Smooth muscle cell (in vitro differentiated cells): ENCODE measurements at regions not wholly inside any gene's neighbourhood (a gene's known extent, or its start where the extent isn't known, plus 50 kb on each side); places are given as distances from the start of the nearest gene placed in this dataset.

Experiments
- DNase-seq: peaks from one replicate; lab custom pipeline; 2025; ENCODE audit not compliant: unreplicated experiment; lab: John Stamatoyannopoulos, UW
- H2AFZ ChIP-seq: fragments of 200-600 bp; sonication (generic); 2 replicates; pipeline ENCODE4 v1.6.0; 2016; ENCODE audit warnings: antibody characterized with exemption, low read depth, mild to moderate bottlenecking
- H3F3A ChIP-seq: fragments of 200-600 bp; sonication (generic); 2 replicates; pipeline ENCODE4 v1.6.0; 2017; ENCODE audit warnings: antibody characterized with exemption, low read depth
- H3K27ac ChIP-seq: fragments of 200-600 bp; sonication (generic); 2 replicates; pipeline ENCODE4 v1.5.1; 2016; ENCODE audit warnings: low read depth, mild to moderate bottlenecking
- H3K27me3 ChIP-seq: fragments of 200-600 bp; sonication (generic); 2 replicates; pipeline ENCODE4 v1.6.1; 2016; ENCODE audit warnings: low read depth, mild to moderate bottlenecking
- H3K36me3 ChIP-seq: fragments of 200-600 bp; sonication (generic); 2 replicates; pipeline ENCODE4 v1.5.1; 2016; ENCODE audit warnings: low read depth
- H3K4me1 ChIP-seq: fragments of 200-600 bp; sonication (generic); 2 replicates; pipeline ENCODE4 v1.5.1; 2016; ENCODE audit warnings: low read depth
- H3K4me2 ChIP-seq: fragments of 200-600 bp; sonication (generic); 2 replicates; pipeline ENCODE4 v1.6.0; 2016; ENCODE audit warnings: mild to moderate bottlenecking
- H3K4me3 ChIP-seq: fragments of 200-600 bp; sonication (generic); 2 replicates; pipeline ENCODE4 v1.5.1; 2016; ENCODE audit warnings: mild to moderate bottlenecking
- H3K79me2 ChIP-seq: fragments of 200-600 bp; sonication (generic); 2 replicates; pipeline ENCODE4 v1.6.0; 2016; ENCODE audit warnings: low read depth, mild to moderate bottlenecking
- H3K9ac ChIP-seq: fragments of 200-600 bp; sonication (generic); 2 replicates; pipeline ENCODE4 v1.6.0; 2016; ENCODE audit warnings: low read depth
- H3K9me3 ChIP-seq: fragments of 200-600 bp; sonication (generic); replicated peaks from 2 replicates; pipeline ENCODE4 v1.5.1; 2016; ENCODE audit warnings: low read depth
- H4K20me1 ChIP-seq: fragments of 200-600 bp; sonication (generic); 2 replicates; pipeline ENCODE4 v1.6.0; 2016; ENCODE audit warnings: low read depth
- CTCF ChIP-seq: fragments of 200-600 bp; sonication (generic); IDR thresholded peaks from 2 replicates; pipeline ENCODE4 v1.5.1; 2017; ENCODE audit warnings: borderline replicate concordance, mild to moderate bottlenecking, antibody characterized with exemption; ENCODE audit not compliant: insufficient read depth, poor library complexity, severe bottlenecking
- WGBS: methylation state at CpG from one replicate; pipeline ENCODE4 v1.1.7; 2016; ENCODE audit warnings: low lambda C conversion rate; 5-methylcytosine and 5-hydroxymethylcytosine counted together

GRCh38 chr4:38255572-38255971 lies 295.4 kb downstream of the PTTG2 start:
- no peaks in the 10 kb centered on the region for H3K4me1 ChIP-seq
- no peak overlapping the region for H3K4me3 ChIP-seq
- no peak overlapping the region for H3K27ac ChIP-seq
- H3K9ac ChIP-seq, result no peak overlapping the region
- H3K36me3 ChIP-seq, result no peaks in the 10 kb centered on the region
- no peaks in the 10 kb centered on the region for H3K79me2 ChIP-seq
- no peak overlapping the region for H2AFZ ChIP-seq
- H3K27me3 ChIP-seq, result no peaks in the 10 kb centered on the region
- H3K4me2 ChIP-seq, result no peak overlapping the region
- H3F3A ChIP-seq, result no peaks in the 10 kb centered on the region
- no peak for TF ChIP-seq CTCF
- no peak for DNase-seq
- H4K20me1 ChIP-seq, result no peaks in the 10 kb centered on the region
- no peaks in the 10 kb centered on the region for H3K9me3 ChIP-seq
- 91% methylated on average over 2 of the region's 2 CpGs for WGBS

GRCh38 chr4:38266616-38267015 lies 306.4 kb downstream of the PTTG2 start:
- Histone ChIP-seq H3K9me3 (no peaks in the 10 kb centered on the region), H3K9ac (peak overlapping the region; percentile 42), H3K4me2 (peak overlapping the region; percentile 62), H2AFZ (peak overlapping the region; percentile 46), H3K4me1 (no peaks in the 10 kb centered on the region), H3K27ac (peak overlapping the region; percentile 79), H3K4me3 (no peak overlapping the region), H3F3A (no peaks in the 10 kb centered on the region), H3K27me3 (no peaks in the 10 kb centered on the region), H3K79me2 (no peaks in the 10 kb centered on the region), H3K36me3 (no peaks in the 10 kb centered on the region), H4K20me1 (no peaks in the 10 kb centered on the region)
- no peak for DNase-seq
- 21% methylated on average over 4 of the region's 4 CpGs for WGBS
- no peak for TF ChIP-seq CTCF

GRCh38 chr4:38268108-38268820 lies 308.1 kb downstream of the PTTG2 start:
- no peak for TF ChIP-seq CTCF

GRCh38 chr4:38268837-38269236 lies 308.6 kb downstream of the PTTG2 start:
- H3K4me3 ChIP-seq, result no peak overlapping the region
- H3K27me3 ChIP-seq, result no peaks in the 10 kb centered on the region
- H2AFZ ChIP-seq, result no peak overlapping the region
- H3K4me2 ChIP-seq, result no peak overlapping the region
- no peaks in the 10 kb centered on the region for H3F3A ChIP-seq
- DNase-seq, result no peak
- H3K27ac ChIP-seq, result no peak overlapping the region
- H3K9ac ChIP-seq, result no peak overlapping the region
- no peaks in the 10 kb centered on the region for H4K20me1 ChIP-seq
- WGBS, result 94% methylated on average over 1 of the region's 1 CpG
- no peaks in the 10 kb centered on the region for H3K9me3 ChIP-seq
- no peak for TF ChIP-seq CTCF
- no peaks in the 10 kb centered on the region for H3K36me3 ChIP-seq
- H3K4me1 ChIP-seq, result no peaks in the 10 kb centered on the region
- H3K79me2 ChIP-seq, result no peaks in the 10 kb centered on the region

More at GRCh38 chr4:38268108-38268820, 308.1 kb downstream of the PTTG2 start:
- WGBS, result 96% methylated on average over 5 of the region's 5 CpGs
- no peaks in the 10 kb centered on the region for H4K20me1 ChIP-seq
- H3K4me1 ChIP-seq, result no peaks in the 10 kb centered on the region
- no peak overlapping the region for H3K27ac ChIP-seq
- H3K36me3 ChIP-seq, result no peaks in the 10 kb centered on the region
- H3K9me3 ChIP-seq, result no peaks in the 10 kb centered on the region
- H3K27me3 ChIP-seq, result no peaks in the 10 kb centered on the region
- DNase-seq, result no peak
- no peak overlapping the region for H3K9ac ChIP-seq
- H3K79me2 ChIP-seq, result no peaks in the 10 kb centered on the region
- H2AFZ ChIP-seq, result no peak overlapping the region
- H3K4me2 ChIP-seq, result no peak overlapping the region
- no peaks in the 10 kb centered on the region for H3F3A ChIP-seq
- H3K4me3 ChIP-seq, result no peak overlapping the region
